ENCODE measurements at regions not wholly inside any gene's neighbourhood (a gene's known extent, or its start where the extent isn't known, plus 50 kb on each side); places are given as distances from the start of the nearest gene placed in this dataset.

DNA sequence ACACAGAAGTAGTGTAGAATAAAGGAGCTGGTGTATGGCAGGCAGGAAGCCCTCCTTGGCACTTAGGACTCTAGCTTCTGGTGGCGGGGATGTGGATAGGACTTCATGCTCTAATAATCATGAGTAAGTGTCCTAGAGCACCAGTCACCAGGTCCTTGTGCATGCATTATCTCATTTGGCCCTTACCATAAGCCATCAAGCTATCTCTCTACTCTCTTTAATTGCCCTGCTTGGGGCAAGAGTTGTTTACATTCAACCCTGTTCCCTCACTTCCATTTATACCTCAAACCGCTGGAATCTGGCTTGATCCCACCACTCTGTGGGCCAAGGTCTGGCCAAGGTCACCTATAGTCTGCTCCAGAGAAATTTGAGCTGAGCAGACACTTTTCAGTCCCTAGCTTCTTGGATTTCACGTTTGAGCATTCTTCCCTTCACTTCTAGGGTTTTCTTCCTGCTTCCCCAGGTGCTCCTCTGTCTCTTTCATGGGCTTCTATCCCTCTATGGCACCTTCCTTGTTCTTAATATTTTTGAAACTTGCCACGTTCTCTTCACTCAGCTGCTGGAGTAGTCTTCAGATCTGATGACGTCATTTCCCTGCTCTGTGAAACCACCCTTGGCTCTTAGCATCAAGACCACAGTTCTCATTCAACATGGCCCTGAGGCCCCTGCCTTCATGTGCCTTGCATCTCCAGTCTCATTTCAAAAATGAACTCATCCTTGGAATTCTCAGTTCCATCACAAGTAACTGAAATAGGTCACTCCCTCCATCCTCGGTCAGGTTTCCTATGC is 94.9 kb upstream of the GATA6 start:
- DNase-seq, result no peak

DNA sequence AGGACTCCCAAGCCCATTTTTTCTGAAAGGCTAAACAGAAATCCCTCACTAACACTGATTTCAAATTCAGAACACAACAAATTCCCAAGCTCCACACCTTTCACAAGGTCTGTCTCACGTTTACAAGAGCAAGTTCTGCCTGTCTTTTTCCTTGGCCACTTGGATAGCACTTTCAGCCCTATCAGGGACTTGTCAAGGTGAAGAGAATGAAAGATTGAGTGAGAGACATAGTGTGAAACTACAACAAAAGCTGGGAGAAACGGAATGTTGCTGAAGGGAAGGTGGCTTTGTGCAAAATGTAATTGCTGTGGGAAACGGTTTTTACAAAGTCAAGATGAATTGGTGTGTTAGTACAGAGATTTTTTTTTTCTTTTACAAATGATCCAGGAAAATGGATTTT is 89.4 kb upstream of the GATA6 start:
- DNase-seq, result no peak

DNA sequence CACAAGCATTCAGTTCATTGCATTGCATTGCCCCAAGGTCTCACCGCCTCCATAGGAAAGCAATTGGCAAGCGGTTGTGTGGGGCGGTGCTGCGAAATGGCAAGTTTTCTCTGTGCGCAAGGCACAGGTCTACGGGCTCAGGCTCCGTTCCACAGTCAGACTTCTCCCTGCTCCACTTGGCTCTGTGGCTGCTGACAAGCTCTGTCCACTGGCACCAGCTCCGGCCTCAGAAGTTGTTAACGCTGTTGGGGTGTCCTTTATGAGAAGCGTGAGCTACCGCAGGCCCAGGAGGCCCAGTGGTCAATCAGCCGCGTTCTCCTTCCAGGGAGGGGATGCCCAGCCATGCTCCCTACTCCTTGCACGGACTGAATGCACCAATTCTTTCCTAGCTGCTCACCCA is 87.0 kb upstream of the GATA6 start:
- no peak for DNase-seq

DNA sequence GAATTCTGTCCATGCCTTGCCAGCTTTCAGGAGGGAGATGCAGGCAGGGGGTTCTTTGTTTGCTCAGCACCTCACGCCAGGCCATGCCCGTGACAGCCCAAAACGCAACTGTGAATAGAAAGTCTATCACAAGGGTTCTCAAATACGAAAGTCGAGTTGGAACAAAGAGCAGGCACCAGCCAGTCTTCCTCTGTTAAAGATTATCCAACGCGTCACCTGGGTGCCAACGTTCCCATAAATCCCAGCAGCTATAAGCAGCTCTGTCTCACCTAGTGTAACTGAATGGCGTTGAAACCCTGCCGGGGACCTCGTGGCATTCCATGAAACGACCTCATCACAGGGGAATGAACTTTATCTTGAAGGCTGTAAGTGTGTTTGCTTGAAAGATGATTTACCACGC is 84.8 kb upstream of the GATA6 start:
- no peak for DNase-seq

DNA sequence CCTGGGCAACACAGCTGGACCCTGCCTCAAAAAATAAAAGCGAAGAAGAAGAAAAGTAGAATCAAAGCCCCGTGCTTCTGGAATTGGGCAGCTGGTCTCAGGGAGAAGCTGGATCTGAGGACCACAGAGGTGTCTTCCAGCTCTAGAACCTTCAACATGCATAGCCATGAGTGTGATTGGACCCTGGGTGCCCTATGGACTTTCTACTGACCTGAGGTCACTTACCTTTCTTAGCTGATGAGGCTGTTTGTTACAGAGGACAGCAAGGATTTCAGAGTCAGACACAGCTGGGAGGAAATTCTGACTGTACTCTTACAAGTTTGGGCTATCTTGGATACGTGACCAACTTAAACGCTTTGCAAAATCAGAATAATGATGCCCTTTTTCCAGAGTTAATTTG is 82.4 kb upstream of the GATA6 start:
- DNase-seq, result no peak

DNA sequence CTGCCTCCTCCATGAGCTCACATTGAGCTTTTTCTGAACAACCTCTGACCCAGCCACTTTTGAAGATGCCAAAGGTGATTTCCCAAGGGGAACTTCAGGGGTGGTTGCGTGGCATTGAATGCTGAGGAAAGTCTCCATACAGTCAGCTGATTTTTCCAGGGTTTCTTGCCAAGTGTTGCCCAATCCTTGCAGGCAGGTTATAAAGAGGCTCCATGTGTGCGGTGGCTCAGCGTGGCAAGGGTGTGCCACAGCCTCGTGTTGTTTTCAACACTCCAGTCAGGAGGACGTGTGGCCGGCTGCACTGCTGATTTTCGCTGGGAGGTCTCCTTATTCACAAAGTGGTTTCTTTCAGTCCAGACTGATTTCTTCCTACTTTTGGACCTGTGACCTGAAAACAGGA is 81.4 kb upstream of the GATA6 start:
- DNase-seq, result no peak

DNA sequence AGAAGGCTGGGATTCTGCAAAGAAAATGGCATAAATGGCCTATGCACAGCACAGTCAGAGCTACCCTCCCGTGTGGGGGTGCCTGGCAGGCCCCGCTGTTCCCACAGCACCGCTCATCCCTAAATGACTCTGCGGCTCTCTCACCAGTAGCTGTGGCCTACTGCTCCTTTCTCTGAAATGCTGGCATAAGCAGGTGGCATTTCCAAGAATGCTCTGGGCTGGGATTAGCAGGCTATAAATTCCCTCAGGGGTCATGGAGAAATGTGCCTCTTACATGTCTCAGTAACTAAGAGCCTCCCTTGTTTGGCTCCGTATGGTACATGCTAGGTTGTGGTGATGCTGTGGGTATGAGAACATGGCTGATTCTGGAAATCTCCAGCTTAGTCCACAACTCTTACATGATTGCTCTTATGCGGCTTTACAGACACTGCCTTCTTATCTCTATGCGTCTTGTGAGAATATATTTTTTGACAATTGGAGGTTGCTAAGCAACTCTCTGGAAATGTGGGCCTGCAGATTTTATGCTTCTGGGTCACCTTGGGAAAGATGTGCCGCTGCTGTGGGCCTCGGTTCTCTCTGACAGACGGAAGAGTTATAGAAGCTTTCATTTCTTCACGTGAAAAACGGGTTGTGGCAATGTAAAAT is 80.3 kb upstream of the GATA6 start:
- no peak for DNase-seq

DNA sequence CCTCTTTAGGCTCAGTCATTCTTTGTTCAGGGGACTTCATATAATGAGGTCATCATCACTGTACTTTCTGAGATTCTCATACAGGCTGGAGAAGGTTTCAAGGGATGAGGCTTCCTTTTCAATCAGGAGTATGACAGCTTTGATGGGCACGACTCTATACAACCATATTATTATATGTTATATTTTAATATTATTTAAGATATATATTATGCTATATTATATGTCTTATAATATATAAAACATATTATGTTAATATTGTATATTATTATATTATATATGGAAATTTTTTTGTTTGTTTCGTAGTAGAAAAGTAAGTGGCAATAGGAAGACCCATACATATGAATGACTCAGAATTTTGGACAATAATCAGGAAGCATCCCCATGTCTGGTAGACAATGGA is 78.0 kb upstream of the GATA6 start:
- DNase-seq, result no peak

DNA sequence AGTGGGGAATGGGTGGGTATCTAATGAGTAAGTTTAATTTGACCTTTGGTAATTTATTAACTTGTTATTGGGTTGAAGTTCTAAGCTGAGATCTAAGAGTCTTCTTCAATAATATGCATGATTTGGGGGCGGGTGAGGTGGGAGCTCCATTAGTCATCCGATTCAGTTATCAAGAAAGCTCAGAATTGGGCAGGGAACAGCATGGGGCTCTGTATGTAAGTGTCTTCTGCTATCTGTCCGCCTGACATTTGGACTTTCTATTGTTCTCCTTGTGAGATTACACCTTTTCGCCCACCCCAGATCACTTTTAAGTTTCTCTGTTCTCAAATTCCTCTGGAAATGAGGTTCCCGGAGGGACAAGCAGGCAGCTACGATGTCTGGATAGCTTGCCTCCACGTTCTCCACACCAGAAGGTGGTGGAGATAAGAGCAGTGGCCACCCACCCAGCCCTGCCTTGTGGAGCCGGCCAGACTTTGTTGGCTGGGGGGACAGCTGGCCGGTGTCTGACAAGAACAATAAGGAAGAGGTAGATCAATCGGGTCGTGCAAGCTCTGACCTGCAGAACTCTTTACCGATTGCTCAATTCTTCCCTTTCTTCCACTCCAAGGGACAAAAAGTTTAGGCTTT is 75.5 kb upstream of the GATA6 start:
- DNase-seq, result no peak

DNA sequence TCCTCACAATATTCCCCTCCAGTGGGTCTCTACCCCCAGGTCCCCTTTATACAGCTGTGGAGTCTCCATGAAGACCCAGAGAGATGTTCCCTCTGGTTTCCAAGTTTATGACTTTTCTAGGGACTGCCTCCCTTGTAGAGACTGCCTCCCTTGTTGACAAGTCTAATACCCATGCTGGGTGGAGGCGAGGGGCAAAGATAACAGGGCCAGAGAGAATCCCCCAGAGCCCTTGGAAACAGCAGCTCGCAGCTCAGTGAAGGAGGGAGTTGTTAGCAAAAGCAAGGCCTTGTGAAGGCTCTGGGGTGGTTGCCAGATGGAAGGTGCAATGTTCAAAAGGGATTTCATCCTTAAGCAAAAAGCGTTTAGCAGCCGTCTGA is 75.0 kb upstream of the GATA6 start:
- no peak for DNase-seq

DNA sequence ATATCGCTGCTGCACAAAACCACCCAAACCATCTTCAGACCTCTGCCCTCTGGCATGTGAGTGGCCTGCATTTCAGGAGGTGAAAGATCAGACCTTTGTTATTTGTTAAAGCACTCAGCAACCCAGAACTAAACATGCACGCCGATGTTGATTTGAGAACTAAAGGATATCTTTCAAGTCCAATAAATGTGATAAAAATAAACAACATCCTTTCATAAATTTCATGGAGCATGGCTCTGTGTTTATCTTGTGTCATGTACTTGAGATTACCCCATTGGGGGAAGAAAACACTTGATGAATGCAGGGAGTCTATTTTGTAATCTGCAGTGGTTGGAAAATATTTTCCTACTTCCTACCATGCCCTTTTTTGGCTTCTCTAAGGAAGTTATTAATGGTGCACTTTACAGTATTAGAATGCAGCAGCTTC is 70.8 kb upstream of the GATA6 start:
- no peak for DNase-seq

DNA sequence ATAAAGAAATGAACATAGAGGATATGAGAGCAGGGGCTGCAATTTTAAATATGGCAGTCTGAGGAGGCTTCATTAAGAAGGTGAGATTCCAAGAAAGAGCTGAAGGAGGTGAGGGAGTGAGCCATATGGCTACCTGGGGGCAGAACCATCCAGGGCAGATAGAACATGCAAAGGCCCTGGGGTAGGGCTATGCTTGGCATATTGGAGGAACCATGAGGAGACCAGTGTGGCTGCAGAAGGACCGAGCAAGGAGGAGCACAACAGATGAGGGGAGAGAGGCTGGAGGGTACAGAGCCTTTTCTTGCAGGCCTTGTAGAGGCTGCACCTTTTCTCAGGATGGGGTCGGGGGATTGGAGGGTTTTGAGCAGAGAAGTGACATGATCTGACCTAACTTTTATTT is 69.5 kb upstream of the GATA6 start:
- no peak for DNase-seq

DNA sequence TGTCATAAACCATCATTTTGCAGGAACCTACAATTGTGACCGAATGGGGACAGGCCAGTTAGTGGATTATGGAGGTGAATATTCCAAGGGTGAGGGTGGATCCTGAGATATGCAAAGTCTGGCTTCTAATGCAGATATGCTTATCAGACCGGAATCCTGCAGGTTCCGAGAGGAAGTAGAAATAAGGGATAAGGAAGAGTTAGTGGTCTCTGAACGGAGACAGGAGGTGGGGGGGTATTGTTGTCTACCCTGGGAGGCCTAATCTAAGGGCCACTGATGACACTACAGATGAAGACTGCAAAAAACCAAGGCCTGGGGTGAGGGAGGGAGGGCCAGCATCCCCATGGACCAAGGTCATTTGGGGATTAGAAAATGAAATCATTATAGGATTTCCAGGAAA is 67.7 kb upstream of the GATA6 start:
- DNase-seq, result no peak

DNA sequence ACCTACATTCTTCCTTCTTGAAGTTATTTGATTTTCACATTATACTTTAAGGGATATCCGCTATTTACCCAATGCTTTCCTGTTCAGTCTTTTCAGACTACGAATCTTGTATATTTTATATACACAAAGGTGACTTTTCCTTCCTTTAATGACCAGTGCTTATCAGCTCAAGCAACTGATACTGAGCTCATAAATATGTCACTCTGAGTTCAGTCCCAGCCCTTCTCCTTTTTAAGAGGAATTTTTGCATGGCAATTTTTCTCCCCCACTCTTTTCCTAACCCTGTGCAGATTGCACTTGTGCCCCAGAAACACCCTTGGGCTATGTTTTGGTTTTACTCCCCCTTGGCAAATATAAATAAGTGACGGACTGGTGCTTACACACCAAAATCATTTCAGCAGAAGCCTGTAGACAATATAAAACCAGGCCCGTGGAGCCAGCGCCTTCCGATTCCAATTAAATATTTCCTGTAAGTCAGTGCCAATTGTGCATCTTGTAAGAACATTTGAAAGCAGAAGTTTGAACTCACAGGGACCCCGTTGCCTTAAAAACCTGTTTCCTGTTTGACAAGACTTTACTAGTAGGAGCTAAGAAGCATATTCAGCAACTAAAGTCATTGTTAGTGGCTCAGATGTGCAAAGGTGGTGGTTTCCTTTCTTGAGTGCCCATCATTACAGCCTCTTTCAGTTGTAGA is 66.3 kb upstream of the GATA6 start:
- DNase-seq, result peak; percentile 56

DNA sequence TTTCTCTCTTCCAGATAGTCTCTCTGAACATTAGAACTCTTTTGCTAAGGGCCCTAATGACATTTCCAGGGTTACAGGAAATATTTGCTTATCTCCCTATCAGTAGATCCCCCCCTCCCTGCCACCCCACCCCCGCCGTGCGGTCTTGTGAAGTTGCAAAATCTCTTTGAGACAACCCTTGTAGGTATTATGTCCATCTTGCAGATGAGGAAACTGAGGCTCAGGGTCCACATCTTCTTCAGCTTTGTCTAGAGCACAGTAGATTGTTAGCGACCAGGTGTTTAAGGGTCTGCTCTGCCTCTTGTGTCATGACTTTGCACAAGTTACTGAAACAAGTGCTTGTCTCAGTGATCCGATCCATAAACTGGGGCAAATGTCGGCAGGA is 65.8 kb upstream of the GATA6 start:
- DNase-seq, result no peak

DNA sequence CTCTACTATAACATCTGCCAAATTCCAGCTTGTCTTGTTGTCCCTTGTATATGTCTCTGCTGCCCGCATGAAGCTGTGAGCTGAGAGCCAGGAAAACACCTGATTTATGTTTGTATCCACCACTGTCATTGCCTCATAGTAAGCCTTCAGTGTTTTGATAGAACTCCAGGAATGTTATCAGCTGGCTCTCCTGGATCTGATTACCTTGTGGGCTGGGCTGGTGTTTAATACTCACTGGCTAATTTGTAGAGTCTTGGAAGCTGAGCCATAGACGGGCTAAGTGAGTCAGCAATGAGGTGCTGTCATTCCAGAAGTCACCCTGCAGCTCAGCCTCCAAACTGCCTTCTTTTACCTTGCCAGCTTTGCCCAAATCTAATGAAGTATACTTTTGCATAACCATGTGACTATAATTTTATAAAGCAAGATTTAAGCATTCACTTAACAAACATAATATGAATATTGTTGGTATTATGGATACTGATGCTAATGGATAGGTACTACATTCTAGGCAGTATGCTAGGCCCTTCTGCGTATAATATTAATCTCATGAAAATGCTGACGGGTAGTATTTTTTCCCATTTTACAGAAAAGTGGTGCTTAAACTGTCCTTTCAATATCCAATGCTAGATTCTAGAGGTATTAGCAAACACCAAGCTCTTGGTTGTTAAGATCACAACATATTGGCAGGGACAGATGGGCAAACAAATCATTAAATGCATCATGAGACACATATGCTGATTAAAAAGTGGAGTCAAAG is 62.7 kb upstream of the GATA6 start:
- peak; percentile 44 for DNase-seq

DNA sequence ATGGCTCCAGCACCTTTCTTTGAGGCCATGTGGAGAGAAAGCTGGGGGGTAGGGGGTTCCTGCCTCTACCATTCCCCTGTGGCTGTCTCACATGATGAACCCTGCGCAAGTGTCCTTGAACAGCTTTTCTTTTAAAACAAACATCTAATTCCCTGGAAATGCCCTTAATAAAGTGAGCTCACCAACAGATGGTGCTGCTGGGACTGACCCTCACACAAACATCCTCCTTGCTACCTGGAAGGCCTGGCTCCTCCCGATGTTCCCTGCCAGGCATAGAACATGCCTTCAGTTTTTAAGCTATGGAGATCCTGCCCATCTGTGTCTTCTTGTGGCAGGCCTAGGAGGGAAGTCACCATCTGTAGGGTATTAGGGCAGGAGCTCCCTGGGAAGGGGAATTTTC is 60.7 kb upstream of the GATA6 start:
- DNase-seq, result peak; percentile 43

DNA sequence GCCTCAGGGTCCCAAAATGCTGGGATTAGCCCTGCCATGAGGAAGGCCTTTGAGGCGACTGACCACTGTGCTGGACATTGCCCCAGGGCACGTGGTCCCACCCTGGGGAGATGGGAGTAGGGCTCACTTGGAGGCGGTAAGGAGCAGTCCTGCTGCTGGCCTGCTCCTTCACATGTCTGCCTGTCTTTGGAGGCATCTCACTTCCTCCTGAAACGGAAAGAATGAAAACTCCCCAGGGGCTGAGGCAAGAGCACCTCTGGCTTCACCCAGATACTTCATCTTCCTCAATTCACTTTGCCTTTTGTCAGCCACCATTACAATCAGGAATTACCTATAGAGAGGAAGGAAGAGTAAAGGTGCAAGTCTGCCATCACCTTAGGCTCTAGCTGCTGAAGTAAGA is 59.9 kb upstream of the GATA6 start:
- no peak for DNase-seq

DNA sequence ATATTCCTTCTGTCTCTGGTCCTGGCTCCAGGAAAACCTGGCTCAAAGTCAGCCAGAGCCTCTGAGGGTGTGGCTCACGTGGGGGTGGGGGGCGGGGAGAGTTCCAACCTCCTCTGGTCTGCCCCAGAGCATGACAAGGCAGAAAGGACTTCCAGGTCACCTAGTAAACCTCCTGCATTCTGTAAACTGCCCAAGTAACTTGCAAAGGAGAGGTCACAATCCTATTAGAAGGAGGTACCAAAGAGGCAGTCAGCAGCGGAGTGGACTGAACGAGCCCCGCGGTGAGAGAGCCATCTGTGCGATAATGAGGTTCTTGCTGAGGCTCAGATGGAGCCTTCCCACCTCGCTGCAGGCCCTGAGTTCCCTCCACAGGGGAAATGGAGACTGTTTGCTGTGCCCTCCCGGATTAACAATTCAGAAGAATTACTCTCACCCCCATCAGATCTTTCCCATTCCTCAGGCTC is 58.9 kb upstream of the GATA6 start:
- peak; percentile 59 for DNase-seq

DNA sequence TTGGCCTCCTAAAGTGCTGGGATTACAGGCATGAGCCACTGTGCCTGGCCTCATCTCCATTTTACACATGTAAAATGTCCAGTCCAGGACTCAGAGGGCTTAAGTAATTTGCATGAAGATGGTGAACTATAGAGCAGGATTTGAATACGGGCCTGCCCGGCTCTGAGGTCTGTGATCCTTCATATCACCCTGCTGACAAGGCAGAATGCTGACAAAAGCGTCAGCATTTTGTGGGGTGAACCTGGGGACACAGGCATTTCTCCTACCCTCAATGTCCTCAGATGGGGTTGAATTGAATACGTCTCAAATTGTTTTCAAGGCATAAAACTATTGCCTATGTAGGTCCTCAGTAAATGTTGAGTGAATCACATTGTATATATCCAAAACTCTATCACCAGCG is 57.2 kb upstream of the GATA6 start:
- no peak for DNase-seq

DNA sequence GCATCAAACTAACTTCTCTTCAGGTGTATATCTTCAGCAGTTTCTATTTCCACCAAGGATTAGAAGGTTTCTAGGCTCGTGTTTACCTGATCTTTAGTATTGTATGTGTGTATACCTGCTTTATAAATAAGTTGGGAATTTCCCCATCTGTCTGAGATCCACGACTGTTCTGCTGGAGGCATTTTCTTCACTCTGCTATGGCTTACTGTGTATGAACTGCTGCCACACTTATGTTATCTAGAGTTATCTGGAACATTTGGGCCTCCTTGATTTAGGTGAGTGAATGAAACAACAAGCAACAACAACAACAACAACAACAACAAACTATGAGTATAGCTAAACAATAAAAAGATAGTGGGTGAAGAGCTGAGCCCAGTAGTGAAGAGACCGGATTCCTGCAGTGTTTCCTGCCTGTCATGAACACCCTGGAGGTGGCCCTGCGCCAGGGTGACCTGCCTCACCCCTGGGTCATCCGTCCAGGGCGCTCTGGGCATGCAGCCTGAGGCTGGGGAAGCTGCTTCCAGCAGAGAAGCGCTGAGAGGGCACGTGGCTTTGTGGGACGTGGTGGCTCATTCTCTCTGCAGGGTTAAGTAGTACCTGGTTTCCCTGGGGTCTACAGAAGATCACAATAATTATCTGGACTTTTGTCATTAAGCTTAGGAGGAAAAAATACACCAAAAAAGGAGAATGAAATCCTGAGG is 56.1 kb upstream of the GATA6 start:
- peak; percentile 27 for DNase-seq

All from NCI-H146 (cell line).